PFSK-1 (cell line): ENCODE measurements at regions not wholly inside any gene's neighbourhood (a gene's known extent, or its start where the extent isn't known, plus 50 kb on each side); places are given as distances from the start of the nearest gene placed in this dataset.

Experiments used
- FOXP2 ChIP-seq: optimal IDR thresholded peaks from 2 replicates; pipeline ENCODE3; 2011; ENCODE audit warnings: borderline replicate concordance, control low read depth, inconsistent platforms; ENCODE audit not compliant: insufficient read depth; ENCODE audit errors: extremely low read length, extremely low read depth
- POLR2AphosphoS5 ChIP-seq: IDR thresholded peaks from 2 replicates; pipeline ENCODE4 v1.6.1; 2012; ENCODE audit warnings: low read depth, mild to moderate bottlenecking, control low read depth, low read length, moderate library complexity
- SIN3A ChIP-seq: IDR thresholded peaks from 2 replicates; pipeline ENCODE4 v1.6.1; 2012; ENCODE audit warnings: mild to moderate bottlenecking, low read length, moderate library complexity, borderline replicate concordance; ENCODE audit not compliant: insufficient read depth
- TAF1 ChIP-seq: IDR thresholded peaks from 2 replicates; pipeline ENCODE4 v1.6.1; 2012; ENCODE audit warnings: low read length, control low read depth, borderline replicate concordance; ENCODE audit not compliant: insufficient read depth
- TF ChIP-seq, protein P1 (sequence below), 2 experiments: IDR thresholded peaks; 2 replicates each; pipeline versions ENCODE4 v1.6.1 to v1.8.0; 2011 to 2012; ENCODE audit warnings: low read depth in 2 of 2, low read length in 2 of 2, control low read depth in 1 of 2, inconsistent platforms in 1 of 2, mild to moderate bottlenecking in 1 of 2, moderate library complexity in 1 of 2; ENCODE audit not compliant: insufficient read depth in 1 of 2

GRCh38 chr4:127501103-127501502 lies 131.7 kb upstream of the INTU start:
- TF ChIP-seq POLR2AphosphoS5, result no peak
- TF ChIP-seq TAF1, result no peak
- TF ChIP-seq, protein P1, sequence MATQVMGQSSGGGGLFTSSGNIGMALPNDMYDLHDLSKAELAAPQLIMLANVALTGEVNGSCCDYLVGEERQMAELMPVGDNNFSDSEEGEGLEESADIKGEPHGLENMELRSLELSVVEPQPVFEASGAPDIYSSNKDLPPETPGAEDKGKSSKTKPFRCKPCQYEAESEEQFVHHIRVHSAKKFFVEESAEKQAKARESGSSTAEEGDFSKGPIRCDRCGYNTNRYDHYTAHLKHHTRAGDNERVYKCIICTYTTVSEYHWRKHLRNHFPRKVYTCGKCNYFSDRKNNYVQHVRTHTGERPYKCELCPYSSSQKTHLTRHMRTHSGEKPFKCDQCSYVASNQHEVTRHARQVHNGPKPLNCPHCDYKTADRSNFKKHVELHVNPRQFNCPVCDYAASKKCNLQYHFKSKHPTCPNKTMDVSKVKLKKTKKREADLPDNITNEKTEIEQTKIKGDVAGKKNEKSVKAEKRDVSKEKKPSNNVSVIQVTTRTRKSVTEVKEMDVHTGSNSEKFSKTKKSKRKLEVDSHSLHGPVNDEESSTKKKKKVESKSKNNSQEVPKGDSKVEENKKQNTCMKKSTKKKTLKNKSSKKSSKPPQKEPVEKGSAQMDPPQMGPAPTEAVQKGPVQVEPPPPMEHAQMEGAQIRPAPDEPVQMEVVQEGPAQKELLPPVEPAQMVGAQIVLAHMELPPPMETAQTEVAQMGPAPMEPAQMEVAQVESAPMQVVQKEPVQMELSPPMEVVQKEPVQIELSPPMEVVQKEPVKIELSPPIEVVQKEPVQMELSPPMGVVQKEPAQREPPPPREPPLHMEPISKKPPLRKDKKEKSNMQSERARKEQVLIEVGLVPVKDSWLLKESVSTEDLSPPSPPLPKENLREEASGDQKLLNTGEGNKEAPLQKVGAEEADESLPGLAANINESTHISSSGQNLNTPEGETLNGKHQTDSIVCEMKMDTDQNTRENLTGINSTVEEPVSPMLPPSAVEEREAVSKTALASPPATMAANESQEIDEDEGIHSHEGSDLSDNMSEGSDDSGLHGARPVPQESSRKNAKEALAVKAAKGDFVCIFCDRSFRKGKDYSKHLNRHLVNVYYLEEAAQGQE (IDR thresholded peaks at IDR 0.05; ENCODE audit: insufficient read depth in 1 of 2, low read depth in 2 of 2, low read length in 2 of 2), result peak in 1 of 2 experiments; percentile 78; a peak in 2 of 4 replicates
- peak; percentile 77; the same call in 1 of the 2 replicates for TF ChIP-seq SIN3A
- no peak for TF ChIP-seq FOXP2
